ENCODE measurements at regions not wholly inside any gene's neighbourhood (a gene's known extent, or its start where the extent isn't known, plus 50 kb on each side); places are given as distances from the start of the nearest gene placed in this dataset.

- TF ChIP-seq, protein P1, sequence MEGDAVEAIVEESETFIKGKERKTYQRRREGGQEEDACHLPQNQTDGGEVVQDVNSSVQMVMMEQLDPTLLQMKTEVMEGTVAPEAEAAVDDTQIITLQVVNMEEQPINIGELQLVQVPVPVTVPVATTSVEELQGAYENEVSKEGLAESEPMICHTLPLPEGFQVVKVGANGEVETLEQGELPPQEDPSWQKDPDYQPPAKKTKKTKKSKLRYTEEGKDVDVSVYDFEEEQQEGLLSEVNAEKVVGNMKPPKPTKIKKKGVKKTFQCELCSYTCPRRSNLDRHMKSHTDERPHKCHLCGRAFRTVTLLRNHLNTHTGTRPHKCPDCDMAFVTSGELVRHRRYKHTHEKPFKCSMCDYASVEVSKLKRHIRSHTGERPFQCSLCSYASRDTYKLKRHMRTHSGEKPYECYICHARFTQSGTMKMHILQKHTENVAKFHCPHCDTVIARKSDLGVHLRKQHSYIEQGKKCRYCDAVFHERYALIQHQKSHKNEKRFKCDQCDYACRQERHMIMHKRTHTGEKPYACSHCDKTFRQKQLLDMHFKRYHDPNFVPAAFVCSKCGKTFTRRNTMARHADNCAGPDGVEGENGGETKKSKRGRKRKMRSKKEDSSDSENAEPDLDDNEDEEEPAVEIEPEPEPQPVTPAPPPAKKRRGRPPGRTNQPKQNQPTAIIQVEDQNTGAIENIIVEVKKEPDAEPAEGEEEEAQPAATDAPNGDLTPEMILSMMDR (IDR thresholded peaks at IDR 0.05): no peak
- TF ChIP-seq POLR2A (IDR thresholded peaks at IDR 0.05): no peak
Measured at GRCh38 chr1:170288155-170288554, 142.4 kb downstream of the NTMT2 start.

All from lower leg skin (tissue), 3 donors.